Adrenal gland (tissue), 5 donors: ENCODE measurements at regions not wholly inside any gene's neighbourhood (a gene's known extent, or its start where the extent isn't known, plus 50 kb on each side); places are given as distances from the start of the nearest gene placed in this dataset.

Experiments
- CTCF ChIP-seq, 6 experiments: fragments of 450-650 bp in 4 of 6; fragments of 200-600 bp in 2 of 6; sonication (generic) in 1 of 6; IDR thresholded peaks; 1 replicate in 5 of 6; 2 replicates in 1 of 6; pipeline versions ENCODE4 v1.5.1 to v1.8.0; 2016 to 2021; ENCODE audit warnings: antibody characterized with exemption in 6 of 6, mild to moderate bottlenecking in 2 of 6, moderate library complexity in 1 of 6
- POLR2A ChIP-seq, 2 donors: fragments of 450-650 bp; IDR thresholded peaks; one replicate each; pipeline ENCODE4 v1.6.1; 2017; ENCODE audit warnings: antibody characterized with exemption in 2 of 2, mild to moderate bottlenecking in 2 of 2, moderate library complexity in 1 of 2
- donor health status: DM: no; HTN: no; CAD: no.

GRCh38 chr4:181677201-181677600 is 566.0 kb upstream of the TENM3 start:
- no peak for TF ChIP-seq CTCF (IDR thresholded peaks at IDR 0.05)
- no peak for TF ChIP-seq POLR2A (IDR thresholded peaks at IDR 0.05)
